HG02798 (cell line): ENCODE measurements at regions not wholly inside any gene's neighbourhood (a gene's known extent, or its start where the extent isn't known, plus 50 kb on each side); places are given as distances from the start of the nearest gene placed in this dataset.
"Not testable (repeated sequence)": the region's sequence is repeated elsewhere in the genome, so short reads cannot be mapped to it uniquely, and the experiment has no call there.

Experiments used
- ATAC-seq: cut with Tn5 transposase; IDR thresholded peaks from one replicate; pipeline ENCODE4 v1.9.1; 2021; ENCODE audit warnings: mild to moderate bottlenecking; ENCODE audit not compliant: unreplicated experiment, poor library complexity

GRCh38 chr7:121504482-121504881 is 108.4 kb upstream of the FAM3C start:
- no peak for ATAC-seq

GRCh38 chr7:121503730-121504129 is 107.6 kb upstream of the FAM3C start:
- ATAC-seq, result no peak

GRCh38 chr7:121503039-121503438 is 106.9 kb upstream of the FAM3C start:
- ATAC-seq, result no peak

- ATAC-seq, result no peak
Observed at GRCh38 chr7:121501566-121501965, 105.5 kb upstream of the FAM3C start.

- ATAC-seq, result no peak
Observed at GRCh38 chr7:121500360-121501058, 104.4 kb upstream of the FAM3C start.

GRCh38 chr7:121499624-121500023 is 103.5 kb upstream of the FAM3C start:
- no peak for ATAC-seq

- no peak for ATAC-seq
Observed at GRCh38 chr7:121498816-121499215, 102.7 kb upstream of the FAM3C start.

- ATAC-seq, result not testable (repeated sequence)
Observed at GRCh38 chr7:121497545-121497944, 101.4 kb upstream of the FAM3C start.

GRCh38 chr7:121494516-121494915 is 98.4 kb upstream of the FAM3C start:
- ATAC-seq, result no peak

- no peak for ATAC-seq
Observed at GRCh38 chr7:121493553-121493952, 97.4 kb upstream of the FAM3C start.

- no peak for ATAC-seq
Observed at GRCh38 chr7:121490309-121490708, 94.2 kb upstream of the FAM3C start.

GRCh38 chr7:121489440-121489839 is 93.3 kb upstream of the FAM3C start:
- no peak for ATAC-seq

GRCh38 chr7:121488111-121488650 is 92.1 kb upstream of the FAM3C start:
- ATAC-seq, result no peak

- no peak for ATAC-seq
Observed at GRCh38 chr7:121486590-121486989, 90.5 kb upstream of the FAM3C start.

GRCh38 chr7:121485467-121486243 is 89.5 kb upstream of the FAM3C start:
- ATAC-seq, result no peak

- no peak for ATAC-seq
Observed at GRCh38 chr7:121484089-121484763, 88.1 kb upstream of the FAM3C start.

GRCh38 chr7:121480566-121481335 is 84.6 kb upstream of the FAM3C start:
- no peak for ATAC-seq

- ATAC-seq, result no peak
Observed at GRCh38 chr7:121480058-121480457, 84.0 kb upstream of the FAM3C start.

- ATAC-seq, result no peak
Observed at GRCh38 chr7:121479466-121479865, 83.4 kb upstream of the FAM3C start.

- no peak for ATAC-seq
Observed at GRCh38 chr7:121475806-121476205, 79.7 kb upstream of the FAM3C start.
